ENCODE measurements at regions not wholly inside any gene's neighbourhood (a gene's known extent, or its start where the extent isn't known, plus 50 kb on each side); places are given as distances from the start of the nearest gene placed in this dataset.
"Not testable (repeated sequence)": the region's sequence is repeated elsewhere in the genome, so short reads cannot be mapped to it uniquely, and the experiment has no call there.

- H3K9me3 ChIP-seq (ENCODE audit: control insufficient read depth, insufficient read depth, low read length); H4K91ac ChIP-seq (ENCODE audit: insufficient read depth, low read depth, low read length); H3K56ac ChIP-seq (ENCODE audit: extremely low read depth, insufficient read depth, low read length); in situ Hi-C loops (cut with MboI; ENCODE audit: low sequenced_read_pairs); H3K9ac ChIP-seq (ENCODE audit: low read depth, low read length); H3K79me1 ChIP-seq (ENCODE audit: low read depth in 1 of 2, low read length in 2 of 2); H3K27me3 ChIP-seq (ENCODE audit: control insufficient read depth, insufficient read depth, low read length); H2AK9ac ChIP-seq (replicated peaks; ENCODE audit: low read depth, low read length, poor library complexity); H3K23ac ChIP-seq (ENCODE audit: low read depth, low read length); H2AFZ ChIP-seq (replicated peaks; ENCODE audit: low read length, poor library complexity); BruUV-seq (replicated peaks); CTCF ChIA-PET; H3K36me3 ChIP-seq (ENCODE audit: control insufficient read depth, insufficient read depth, low read length); H3K4me2 ChIP-seq (ENCODE audit: low read depth, low read length); dilution Hi-C loops (cut with HindIII; ENCODE audit: low sequenced_read_pairs, unreplicated experiment); H4K20me1 ChIP-seq (ENCODE audit: insufficient read depth, low read length); H3K4me3 ChIP-seq (ENCODE audit: insufficient read depth, low read depth, low read length); intact Hi-C loops (cut with micrococcal nuclease); H3K9me1 ChIP-seq (ENCODE audit: insufficient read depth, low read length); POLR2A ChIA-PET (ENCODE audit: unreplicated experiment); H3K4me1 ChIP-seq (ENCODE audit: control insufficient read depth, insufficient read depth, low read length): not testable (repeated sequence)
- peak overlapping the region; percentile 84 for H2AK5ac ChIP-seq (ENCODE audit: low read depth, low read length)
- peak overlapping the region; percentile 21; the same call in 1 of the 3 replicates for H2BK15ac ChIP-seq (ENCODE audit: low read depth, low read length)
- WGBS, 2 experiments (ENCODE audit: extremely low coverage in 2 of 2, insufficient read length in 1 of 2): no CpG with 5 or more reads among the region's 5 CpGs
- peak overlapping the region; percentile 14; the same call in 1 of the 2 replicates for H4K5ac ChIP-seq (ENCODE audit: low read depth, low read length)
- peak; percentile 75 for ATAC-seq (ENCODE audit: low read depth)
- peak overlapping the region; percentile 21; the same call in 1 of the 2 replicates for H3K27ac ChIP-seq (ENCODE audit: insufficient read depth, low read length)
- H4K8ac ChIP-seq (ENCODE audit: low read depth in 2 of 2, low read length in 2 of 2): peak overlapping the region in 1 of 2 experiments; percentile 69; a peak in 1 of 4 replicates
- peak overlapping the region; percentile 83 for H2BK5ac ChIP-seq (ENCODE audit: low read depth, low read length, poor library complexity, severe bottlenecking)
- H3K4ac ChIP-seq (ENCODE audit: low read depth, low read length): peak overlapping the region; percentile 51
- DNase-seq: peak; percentile 94
- peak overlapping the region; percentile 74 for H2BK120ac ChIP-seq (ENCODE audit: low read depth, low read length)
- H2BK20ac ChIP-seq (ENCODE audit: low read depth, low read length): peak overlapping the region; percentile 87
- peak overlapping the region; percentile 83; the same call in 1 of the 2 replicates for H3K18ac ChIP-seq (ENCODE audit: low read depth, low read length)
- peak overlapping the region; percentile 50; the same call in 1 of the 2 replicates for H3K14ac ChIP-seq (replicated peaks; ENCODE audit: low read depth, low read length)
- TF ChIP-seq SMC3 (IDR thresholded peaks at IDR 0.05; ENCODE audit: low read depth, low read length): 0 out of 2 replicates have a peak, but pooled peaks have one; percentile 3
- TF ChIP-seq CEBPB (IDR thresholded peaks at IDR 0.05; ENCODE audit: low read depth, low read length): peak; percentile 60; the same call in 1 of the 2 replicates
- TF ChIP-seq BHLHE40 (IDR thresholded peaks at IDR 0.05; ENCODE audit: low read depth, low read length): peak; percentile 70
These were observed 395.3 kb downstream of the ATP23 start for GRCh38 chr12:58336581-58337242.

- DNase-seq; BruUV-seq (replicated peaks); H3K4me3 ChIP-seq (ENCODE audit: insufficient read depth, low read depth, low read length); H4K20me1 ChIP-seq (ENCODE audit: insufficient read depth, low read length); H3K79me1 ChIP-seq (ENCODE audit: low read depth in 1 of 2, low read length in 2 of 2); intact Hi-C loops (cut with micrococcal nuclease); H3K27me3 ChIP-seq (ENCODE audit: control insufficient read depth, insufficient read depth, low read length); H2AFZ ChIP-seq (replicated peaks; ENCODE audit: low read length, poor library complexity); ATAC-seq (ENCODE audit: low read depth); H3K56ac ChIP-seq (ENCODE audit: extremely low read depth, insufficient read depth, low read length); H3K4me2 ChIP-seq (ENCODE audit: low read depth, low read length); H3K23ac ChIP-seq (ENCODE audit: low read depth, low read length); H3K9me3 ChIP-seq (ENCODE audit: control insufficient read depth, insufficient read depth, low read length); H2AK9ac ChIP-seq (replicated peaks; ENCODE audit: low read depth, low read length, poor library complexity); CTCF ChIA-PET; H3K4me1 ChIP-seq (ENCODE audit: control insufficient read depth, insufficient read depth, low read length); dilution Hi-C loops (cut with HindIII; ENCODE audit: low sequenced_read_pairs, unreplicated experiment); H3K36me3 ChIP-seq (ENCODE audit: control insufficient read depth, insufficient read depth, low read length); H3K9me1 ChIP-seq (ENCODE audit: insufficient read depth, low read length); in situ Hi-C loops (cut with MboI; ENCODE audit: low sequenced_read_pairs); H3K9ac ChIP-seq (ENCODE audit: low read depth, low read length); POLR2A ChIA-PET (ENCODE audit: unreplicated experiment): not testable (repeated sequence)
- Histone ChIP-seq H4K91ac (ENCODE audit: insufficient read depth, low read depth, low read length) (peak overlapping the region; percentile 37; the same call in 1 of the 2 replicates), H2BK120ac (ENCODE audit: low read depth, low read length) (peak overlapping the region; percentile 42), H4K8ac (ENCODE audit: low read depth in 2 of 2, low read length in 2 of 2) (peak overlapping the region in 1 of 2 experiments; percentile 6; a peak in 1 of 4 replicates), H3K18ac (ENCODE audit: low read depth, low read length) (peak overlapping the region; percentile 83), H3K4ac (ENCODE audit: low read depth, low read length) (peak overlapping the region; percentile 49; the same call in 1 of the 2 replicates), H2AK5ac (ENCODE audit: low read depth, low read length) (peak overlapping the region; percentile 44; the same call in 1 of the 2 replicates), H3K27ac (ENCODE audit: insufficient read depth, low read length) (peak overlapping the region; percentile 31; the same call in 1 of the 2 replicates), H2BK15ac (ENCODE audit: low read depth, low read length) (peak overlapping the region; percentile 56; the same call in 2 of the 3 replicates), H3K14ac (replicated peaks; ENCODE audit: low read depth, low read length) (peak overlapping the region; percentile 73; the same call in 1 of the 2 replicates), H2BK5ac (ENCODE audit: low read depth, low read length, poor library complexity, severe bottlenecking) (peak overlapping the region; percentile 83), H2BK20ac (ENCODE audit: low read depth, low read length) (peak overlapping the region; percentile 87), H4K5ac (ENCODE audit: low read depth, low read length) (peak overlapping the region; percentile 64)
- no CpG with 5 or more reads among the region's 3 CpGs for WGBS, 2 experiments (ENCODE audit: extremely low coverage in 2 of 2, insufficient read length in 1 of 2)
These were observed 396.2 kb downstream of the ATP23 start for GRCh38 chr12:58337539-58337938.
